ENCODE measurements at regions not wholly inside any gene's neighbourhood (a gene's known extent, or its start where the extent isn't known, plus 50 kb on each side); places are given as distances from the start of the nearest gene placed in this dataset.

GRCh38 chr22:46043339-46043738, 66.4 kb upstream of the WNT7B start:
- no TSS peak for BruUV-seq (replicated peaks)

GRCh38 chr22:46043816-46044620, 67.1 kb upstream of the WNT7B start:
- Histone ChIP-seq H3K27ac (ENCODE audit: low read length) (peak overlapping the region; percentile 83), H3K4me3 (ENCODE audit: low read depth in 2 of 2, low read length in 2 of 2) (peak overlapping the region; percentile 13 to 32; a peak in 3 of 4 replicates), H3K9me3 (ENCODE audit: control insufficient read depth, insufficient read depth, low read depth, low read length) (no peaks in the 10 kb centered on the region), H3K27me3 (ENCODE audit: control insufficient read depth, insufficient read depth, low read length) (no peaks in the 10 kb centered on the region), H3K4me1 (ENCODE audit: control insufficient read depth, insufficient read depth, low read length) (peaks cover 54% of the 10 kb centered on the region), H3K36me3 (ENCODE audit: control insufficient read depth, insufficient read depth, low read length) (no peaks in the 10 kb centered on the region)
- BruUV-seq (replicated peaks): no TSS peak
- ChIA-PET CTCF (no interaction called here), POLR2A (no interaction called here)
- ATAC-seq (peak; percentile 3; the same call in 1 of the 2 replicates), DNase-seq (ENCODE audit: low read depth, low spot score) (no peak)
- in situ Hi-C loops (cut with HindIII; ENCODE audit: low pct_unique_long_range_greater_than_20kb, low sequenced_read_pairs) (no loop called here), intact Hi-C loops (cut with micrococcal nuclease; ENCODE audit: unreplicated experiment) (no loop called here)
- TF ChIP-seq POLR2AphosphoS5 (IDR thresholded peaks at IDR 0.05; ENCODE audit: low read depth, low read length) (no peak), REST (IDR thresholded peaks at IDR 0.05; ENCODE audit: insufficient read depth in 1 of 2, low read depth in 2 of 2, low read length in 1 of 2) (no peak), TCF7L2 (IDR thresholded peaks at IDR 0.05; ENCODE audit: low read depth, low read length) (no peak), SIN3A (IDR thresholded peaks at IDR 0.05; ENCODE audit: borderline replicate concordance, insufficient read depth, low read depth, low read length) (no peak), CTCF (IDR thresholded peaks at IDR 0.05) (no peak)

More at GRCh38 chr22:46043339-46043738, 66.4 kb upstream of the WNT7B start:
- peaks cover 61% of the 10 kb centered on the region for H3K4me1 ChIP-seq (ENCODE audit: control insufficient read depth, insufficient read depth, low read length)
- no peaks in the 10 kb centered on the region for H3K27me3 ChIP-seq (ENCODE audit: control insufficient read depth, insufficient read depth, low read length)
- intact Hi-C loops (cut with micrococcal nuclease; ENCODE audit: unreplicated experiment): no loop called here
- ATAC-seq (no peak), DNase-seq (ENCODE audit: low read depth, low spot score) (no peak)
- in situ Hi-C loops (cut with HindIII; ENCODE audit: low pct_unique_long_range_greater_than_20kb, low sequenced_read_pairs): no loop called here
- H3K27ac ChIP-seq (ENCODE audit: low read length): peak overlapping the region; percentile 83
- H3K4me3 ChIP-seq (ENCODE audit: low read depth in 2 of 2, low read length in 2 of 2): no peak overlapping the region
- no peaks in the 10 kb centered on the region for H3K36me3 ChIP-seq (ENCODE audit: control insufficient read depth, insufficient read depth, low read length)
- ChIA-PET POLR2A (no interaction called here), CTCF (no interaction called here)
- H3K9me3 ChIP-seq (ENCODE audit: control insufficient read depth, insufficient read depth, low read depth, low read length): no peaks in the 10 kb centered on the region
- no peak for TF ChIP-seq REST (IDR thresholded peaks at IDR 0.05; ENCODE audit: insufficient read depth in 1 of 2, low read depth in 2 of 2, low read length in 1 of 2)
- no peak for TF ChIP-seq SIN3A (IDR thresholded peaks at IDR 0.05; ENCODE audit: borderline replicate concordance, insufficient read depth, low read depth, low read length)
- TF ChIP-seq TCF7L2 (IDR thresholded peaks at IDR 0.05; ENCODE audit: low read depth, low read length): no peak
- TF ChIP-seq POLR2AphosphoS5 (IDR thresholded peaks at IDR 0.05; ENCODE audit: low read depth, low read length): no peak
- TF ChIP-seq CTCF (IDR thresholded peaks at IDR 0.05): no peak

All from Panc1 (cell line).